GM19463 (cell line): ENCODE measurements at regions not wholly inside any gene's neighbourhood (a gene's known extent, or its start where the extent isn't known, plus 50 kb on each side); places are given as distances from the start of the nearest gene placed in this dataset.
"Not testable (repeated sequence)": the region's sequence is repeated elsewhere in the genome, so short reads cannot be mapped to it uniquely, and the experiment has no call there.

Experiments used
- ATAC-seq: cut with Tn5 transposase; IDR thresholded peaks from one replicate; pipeline ENCODE4 v1.9.1; 2021; ENCODE audit warnings: mild to moderate bottlenecking, moderate library complexity; ENCODE audit not compliant: unreplicated experiment

DNA sequence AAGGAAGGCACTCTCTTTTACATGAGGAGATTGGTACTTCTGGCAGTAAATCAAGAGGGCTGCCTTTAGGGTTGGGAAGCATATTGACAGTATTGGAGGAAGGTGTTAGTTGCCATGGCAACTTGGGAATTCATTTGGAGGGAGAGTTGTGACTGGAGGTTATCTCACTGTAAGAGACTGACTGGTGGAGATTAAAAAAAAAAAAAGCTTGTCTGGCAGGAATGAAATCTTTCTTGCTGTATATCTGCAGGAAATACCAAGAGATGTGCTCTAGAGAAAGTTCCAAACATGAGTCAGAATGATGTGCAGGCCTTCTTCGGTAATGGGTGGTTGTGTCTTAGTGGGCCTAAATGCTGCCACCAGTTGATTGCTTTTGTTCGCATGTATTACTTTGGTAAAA, 59.8 kb upstream of the FAM72C start:
- not testable (repeated sequence) for ATAC-seq

DNA sequence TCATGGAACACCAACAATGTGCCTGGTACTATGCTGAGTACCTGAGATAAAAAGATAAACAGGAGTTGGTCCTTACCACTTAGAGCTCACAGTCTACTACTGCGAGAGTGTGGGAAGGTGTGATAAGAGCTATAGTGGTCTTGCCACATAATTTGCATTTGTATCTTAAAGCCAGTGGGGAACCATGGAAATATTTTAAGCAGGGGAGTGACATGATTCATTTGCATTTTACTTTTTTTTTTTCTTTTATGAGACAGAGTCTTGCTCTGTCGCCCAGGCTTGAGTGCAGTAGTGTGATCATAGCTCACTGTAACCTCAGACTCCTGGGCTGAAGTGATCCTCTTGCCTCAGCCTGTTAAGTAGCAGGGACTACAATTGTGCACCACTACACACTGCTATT, 54.2 kb upstream of the FAM72C start:
- ATAC-seq, result peak; percentile 92

DNA sequence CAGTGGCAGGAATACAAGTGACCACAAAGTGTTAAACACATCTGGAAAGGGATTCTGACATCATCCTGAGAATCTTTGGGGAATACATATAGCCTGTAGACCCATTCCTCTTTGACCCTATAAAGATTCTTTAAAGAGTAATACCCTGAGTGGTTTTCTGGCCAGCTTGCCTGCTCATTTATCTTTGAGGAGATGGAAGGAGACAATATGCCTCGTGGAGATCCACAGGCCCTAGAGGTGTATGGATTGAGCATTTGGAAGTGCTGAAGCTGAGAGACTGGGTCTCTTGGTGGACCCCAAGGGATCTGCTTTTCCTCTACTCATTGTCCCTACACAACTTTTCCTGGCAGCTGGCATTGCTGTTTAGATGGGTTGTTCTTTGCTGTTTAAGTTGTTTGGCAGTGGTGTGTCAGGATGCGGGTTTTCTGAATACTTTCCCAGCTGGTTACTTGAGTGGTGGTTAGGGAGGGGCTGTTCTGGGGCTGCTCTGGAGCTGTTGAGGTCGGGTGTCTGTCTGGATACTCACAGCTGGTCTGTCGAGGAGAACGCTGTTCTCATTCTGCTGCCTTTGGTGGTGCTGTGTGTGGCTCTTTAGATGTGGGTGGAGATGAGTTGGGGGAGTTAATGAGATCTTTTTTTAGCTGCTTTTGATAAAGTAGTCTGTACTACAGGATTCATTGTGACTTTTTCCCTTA, 50.1 kb upstream of the FAM72C start:
- ATAC-seq, result not testable (repeated sequence)
